Right lobe of liver (tissue), 6 donors: ENCODE measurements at regions not wholly inside any gene's neighbourhood (a gene's known extent, or its start where the extent isn't known, plus 50 kb on each side); places are given as distances from the start of the nearest gene placed in this dataset.

Experiments
- ATAC-seq, 4 donors: fragments of 200-7000 bp; cut with Tn5 transposase; one replicate each; pipeline ENCODE4 v1.9.1; 2020; ENCODE audit warnings: mild to moderate bottlenecking in 4 of 4, moderate library complexity in 4 of 4
- DNase-seq, 3 donors: peaks; one replicate each; pipeline ENCODE4 v3.0.0-alpha.2; 2020
- H3K27ac ChIP-seq, 3 donors: fragments of 200-600 bp; one replicate each; pipeline ENCODE4 v1.8.0; 2022
- H3K27me3 ChIP-seq, 2 donors: fragments of 200-600 bp; one replicate each; pipeline ENCODE4 v1.8.0; 2022
- H3K36me3 ChIP-seq, 4 donors: fragments of 200-600 bp; sonication (generic) in 1 of 4; one replicate each; pipeline versions ENCODE4 v1.5.1 to v1.8.0; 2017 to 2022; ENCODE audit warnings: control low read depth in 1 of 4
- H3K4me1 ChIP-seq, 4 donors: fragments of 200-600 bp; sonication (generic) in 1 of 4; one replicate each; pipeline versions ENCODE4 v1.5.1 to v1.8.0; 2017 to 2022; ENCODE audit warnings: control low read depth in 1 of 4
- H3K4me3 ChIP-seq, 3 donors: fragments of 200-600 bp; one replicate each; pipeline ENCODE4 v1.8.0; 2022
- H3K9me3 ChIP-seq, 4 donors: fragments of 200-600 bp; sonication (generic) in 1 of 4; one replicate each; pipeline versions ENCODE4 v1.5.1 to v1.8.0; 2017 to 2022; ENCODE audit warnings: control low read depth in 1 of 4
- CTCF ChIP-seq, 4 donors: fragments of 200-600 bp in 3 of 4; fragments of 450-650 bp in 1 of 4; IDR thresholded peaks; one replicate each; pipeline versions ENCODE4 v1.5.1 to v1.8.0; 2016 to 2022; ENCODE audit warnings: antibody characterized with exemption in 4 of 4, mild to moderate bottlenecking in 2 of 4
- POLR2A ChIP-seq: fragments of 450-650 bp; IDR thresholded peaks from one replicate; pipeline ENCODE4 v1.6.1; 2017; ENCODE audit warnings: antibody characterized with exemption, mild to moderate bottlenecking
- WGBS: methylation state at CpG from one replicate; pipeline ENCODE4 v1.1.6; 2018; ENCODE audit warnings: low coverage, low lambda C conversion rate; ENCODE audit not compliant: insufficient coverage; ENCODE audit errors: missing lambda C conversion rate; 5-methylcytosine and 5-hydroxymethylcytosine counted together
- intact Hi-C, 2 donors: fragments of 100-400 bp; cut with DNase I; formaldehyde crosslinking; loops; one replicate each; pipeline versions ENCODE4 v1.11.2 to v1.14.1; 2022
- donor health status: DM: no; HTN: yes; CAD: no.
- donor health status: DM: no; HTN: no; CAD: no.
- donor health status: DM: no; HTN: no; CAD: no.
- donor health status: DM: no; HTN: yes; CAD: no.
- donor health status: DM: no; HTN: yes; CAD: no.

GRCh38 chr2:58569475-58570185, 328.5 kb upstream of the FANCL start:
- intact Hi-C loops: no loop called here
- Histone ChIP-seq H3K27me3 (no peaks in the 10 kb centered on the region), H3K36me3 (no peaks in the 10 kb centered on the region), H3K4me3 (no peak overlapping the region), H3K4me1 (no peaks in the 10 kb centered on the region), H3K9me3 (no peaks in the 10 kb centered on the region), H3K27ac (no peak overlapping the region)
- WGBS: 41% methylated on average over 6 of the region's 7 CpGs
- no peak for TF ChIP-seq POLR2A
- no peak for TF ChIP-seq CTCF (IDR thresholded peaks at IDR 0.05)
- no peak for ATAC-seq
- no peak for DNase-seq

- no peak for DNase-seq
- no peaks in the 10 kb centered on the region for H3K36me3 ChIP-seq
- H3K9me3 ChIP-seq: no peaks in the 10 kb centered on the region
- no peak for TF ChIP-seq POLR2A
- no peak for TF ChIP-seq CTCF (IDR thresholded peaks at IDR 0.05)
- H3K27ac ChIP-seq: no peak overlapping the region
- intact Hi-C loops: no loop called here
- ATAC-seq: no peak
- no peaks in the 10 kb centered on the region for H3K27me3 ChIP-seq
- 47% methylated on average over 2 of the region's 2 CpGs for WGBS
- H3K4me3 ChIP-seq: no peak overlapping the region
- H3K4me1 ChIP-seq: no peaks in the 10 kb centered on the region
These were observed 327.8 kb upstream of the FANCL start for GRCh38 chr2:58568901-58569300.

- no peak overlapping the region for H3K4me3 ChIP-seq
- H3K9me3 ChIP-seq: no peaks in the 10 kb centered on the region
- intact Hi-C loops: no loop called here
- H3K27ac ChIP-seq: no peak overlapping the region
- no peaks in the 10 kb centered on the region for H3K36me3 ChIP-seq
- 24% methylated on average over 2 of the region's 2 CpGs for WGBS
- H3K27me3 ChIP-seq: no peaks in the 10 kb centered on the region
- TF ChIP-seq POLR2A (no peak), CTCF (IDR thresholded peaks at IDR 0.05) (no peak)
- DNase-seq (no peak), ATAC-seq (no peak)
- no peaks in the 10 kb centered on the region for H3K4me1 ChIP-seq
These were observed 321.2 kb upstream of the FANCL start for GRCh38 chr2:58562276-58562675.

GRCh38 chr2:58560531-58560930, 319.4 kb upstream of the FANCL start:
- Histone ChIP-seq H3K27me3 (no peaks in the 10 kb centered on the region), H3K27ac (no peak overlapping the region), H3K9me3 (no peaks in the 10 kb centered on the region), H3K36me3 (no peaks in the 10 kb centered on the region), H3K4me3 (no peak overlapping the region), H3K4me1 (no peaks in the 10 kb centered on the region)
- intact Hi-C loops: no loop called here
- DNase-seq: no peak
- no peak for ATAC-seq
- WGBS: 73% methylated on average over 3 of the region's 3 CpGs
- no peak for TF ChIP-seq POLR2A
- TF ChIP-seq CTCF (IDR thresholded peaks at IDR 0.05): no peak
